ENCODE measurements at regions not wholly inside any gene's neighbourhood (a gene's known extent, or its start where the extent isn't known, plus 50 kb on each side); places are given as distances from the start of the nearest gene placed in this dataset.

DNA sequence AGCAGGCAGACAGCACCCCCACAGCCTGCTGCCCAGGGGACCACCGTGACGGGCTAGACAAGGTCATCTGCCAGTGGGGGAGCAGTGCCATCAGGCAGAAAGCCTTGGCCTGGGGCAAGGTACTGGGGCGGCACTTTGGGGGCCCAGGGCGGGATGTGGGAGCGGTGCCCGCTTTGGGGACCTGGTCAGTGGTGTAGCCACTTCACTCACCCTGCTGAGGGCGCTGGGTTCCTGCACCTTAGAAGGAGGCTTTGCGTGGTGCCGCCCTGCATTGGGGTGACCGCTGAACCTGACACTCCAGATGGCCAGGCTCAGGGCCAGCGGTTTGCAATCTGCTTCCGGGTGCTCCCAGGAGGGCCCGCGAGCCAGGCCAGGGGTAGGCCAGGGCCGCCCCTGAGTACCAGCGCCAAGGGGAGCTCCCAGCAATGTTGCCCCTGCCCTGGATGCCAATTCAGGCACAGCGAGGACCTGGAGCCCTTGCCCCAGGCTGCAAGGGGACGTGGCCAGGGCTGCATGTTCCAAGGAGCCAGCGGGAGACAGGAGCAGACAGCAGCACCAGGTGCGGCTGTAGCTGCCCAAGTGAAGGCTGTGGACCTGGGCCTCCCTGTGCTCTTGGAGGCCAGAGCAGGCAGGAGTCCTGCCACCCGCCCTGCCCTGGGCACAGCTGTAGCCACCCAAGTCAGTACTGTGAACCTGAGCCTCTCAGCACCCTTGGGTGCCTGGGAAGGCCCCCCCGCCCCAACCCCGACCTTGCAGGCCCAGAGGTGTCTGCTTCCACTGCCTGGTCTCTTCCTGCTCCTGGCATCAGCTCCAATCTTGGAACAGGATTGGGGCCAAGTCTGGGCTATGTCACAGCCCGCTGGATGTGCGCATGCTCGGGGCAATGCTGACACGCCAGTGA, 550.7 kb downstream of the SLC6A15 start:
- DNase-seq (ENCODE audit: low read depth): no peak
- no peak overlapping the region for H3K4me3 ChIP-seq (ENCODE audit: low read depth, low read length)
- no peak for TF ChIP-seq CTCF (conservative IDR thresholded peaks at IDR 0.05; ENCODE audit: low read depth, low read length)

DNA sequence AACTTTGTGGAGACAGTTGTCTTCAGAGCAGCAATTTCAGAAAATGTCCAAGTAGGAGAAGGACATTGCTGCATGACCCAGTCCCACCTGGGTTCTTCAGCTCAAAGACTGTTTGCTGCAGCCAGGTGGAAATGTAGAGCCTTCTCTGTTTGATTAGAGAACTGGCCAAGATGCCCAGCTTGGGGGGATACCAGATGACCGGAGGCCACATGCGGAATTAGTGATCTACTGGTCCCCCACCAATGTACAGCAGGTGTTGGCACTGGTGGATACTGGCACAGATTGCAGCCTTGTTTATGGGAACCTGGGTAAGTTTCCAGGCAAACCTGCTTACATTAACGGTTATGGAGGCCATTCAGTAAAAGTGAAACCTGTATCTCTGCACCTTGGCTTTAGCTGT, 555.3 kb downstream of the SLC6A15 start:
- H3K4me3 ChIP-seq (ENCODE audit: low read depth, low read length): no peak overlapping the region
- no peak for DNase-seq (ENCODE audit: low read depth)
- no peak for TF ChIP-seq CTCF (conservative IDR thresholded peaks at IDR 0.05; ENCODE audit: low read depth, low read length)

- no peak for DNase-seq (ENCODE audit: low read depth)
- no peak for TF ChIP-seq CTCF (conservative IDR thresholded peaks at IDR 0.05; ENCODE audit: low read depth, low read length)
- no peak overlapping the region for H3K4me3 ChIP-seq (ENCODE audit: low read depth, low read length)
These were observed 556.4 kb downstream of the SLC6A15 start for GRCh38 chr12:84356224-84356623.

- DNase-seq (ENCODE audit: low read depth): no peak
- no peak overlapping the region for H3K4me3 ChIP-seq (ENCODE audit: low read depth, low read length)
- no peak for TF ChIP-seq CTCF (conservative IDR thresholded peaks at IDR 0.05; ENCODE audit: low read depth, low read length)
These were observed 557.0 kb downstream of the SLC6A15 start for GRCh38 chr12:84355561-84355960.

- no peak overlapping the region for H3K4me3 ChIP-seq (ENCODE audit: low read depth, low read length)
- no peak for DNase-seq (ENCODE audit: low read depth)
- TF ChIP-seq CTCF (conservative IDR thresholded peaks at IDR 0.05; ENCODE audit: low read depth, low read length): no peak
These were observed 564.0 kb downstream of the SLC6A15 start for GRCh38 chr12:84348582-84348981.

DNA sequence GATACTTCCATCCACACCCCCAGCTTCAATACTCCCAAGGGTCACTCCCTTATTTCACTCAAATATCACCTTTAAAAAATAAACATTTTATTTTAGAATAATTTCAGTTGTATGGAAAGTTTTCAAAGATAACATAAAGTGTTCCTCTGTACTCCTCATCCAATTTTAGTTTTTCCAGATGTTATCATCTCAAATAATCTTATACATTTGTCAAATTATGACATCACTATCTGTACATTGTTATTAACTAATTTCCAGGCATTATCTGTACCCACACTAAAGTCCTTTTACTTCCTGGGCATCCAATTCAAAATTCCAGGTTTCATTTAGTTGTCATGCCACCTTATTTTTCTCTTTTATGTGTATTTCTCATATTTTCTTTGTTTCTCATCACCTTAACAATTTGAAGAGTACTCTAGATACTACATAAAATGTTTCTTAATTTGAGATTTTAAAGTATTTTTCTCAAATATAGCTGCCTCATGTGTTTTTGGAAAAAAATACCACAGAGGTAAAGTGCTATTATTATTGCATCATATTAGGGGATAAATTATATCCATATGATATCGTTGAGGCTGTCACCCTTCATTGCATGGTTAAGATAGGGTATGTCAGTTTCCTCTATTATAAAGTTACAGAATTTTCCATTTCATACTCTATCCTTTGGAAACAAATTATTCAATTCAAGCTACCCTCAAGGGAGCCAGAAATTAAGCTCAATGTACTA, 571.0 kb downstream of the SLC6A15 start:
- H3K4me3 ChIP-seq (ENCODE audit: low read depth, low read length): no peak overlapping the region
- DNase-seq (ENCODE audit: low read depth): no peak
- TF ChIP-seq CTCF (conservative IDR thresholded peaks at IDR 0.05; ENCODE audit: low read depth, low read length): no peak

All from epithelial cell of proximal tubule (primary cell).